Stimulated activated CD8-positive, alpha-beta memory T cell treated with anti-CD3 and anti-CD28 coated beads, Interleukin-15, amount 100 ng/mL, for 1 hour (primary cell): ENCODE measurements at regions not wholly inside any gene's neighbourhood (a gene's known extent, or its start where the extent isn't known, plus 50 kb on each side); places are given as distances from the start of the nearest gene placed in this dataset.

ENCODE experiments used
- DNase-seq: peaks from one replicate; pipeline ENCODE4 v3.0.0-alpha.2; 2020; ENCODE audit warnings: low read depth

- no peak for DNase-seq
Measured at GRCh38 chr3:106175276-106175675, 306.5 kb upstream of the CBLB start.

GRCh38 chr3:106176734-106177133 is 307.9 kb upstream of the CBLB start:
- DNase-seq = peak; percentile 11

GRCh38 chr3:106182950-106183511 is 314.2 kb upstream of the CBLB start:
- no peak for DNase-seq

GRCh38 chr3:106183762-106184391 is 315.1 kb upstream of the CBLB start:
- no peak for DNase-seq

- DNase-seq = no peak
Measured at GRCh38 chr3:106184540-106185457, 316.0 kb upstream of the CBLB start.

- no peak for DNase-seq
Measured at GRCh38 chr3:106185949-106186348, 317.1 kb upstream of the CBLB start.

GRCh38 chr3:106190296-106190695 is 321.5 kb upstream of the CBLB start:
- no peak for DNase-seq

GRCh38 chr3:106191211-106191610 is 322.4 kb upstream of the CBLB start:
- no peak for DNase-seq

GRCh38 chr3:106191913-106192312 is 323.1 kb upstream of the CBLB start:
- DNase-seq = no peak

GRCh38 chr3:106193876-106194275 is 325.1 kb upstream of the CBLB start:
- DNase-seq = no peak

- no peak for DNase-seq
Measured at GRCh38 chr3:106194726-106195125, 325.9 kb upstream of the CBLB start.

GRCh38 chr3:106197532-106198194 is 328.9 kb upstream of the CBLB start:
- DNase-seq = no peak

GRCh38 chr3:106204160-106204868 is 335.5 kb upstream of the CBLB start:
- DNase-seq = no peak

GRCh38 chr3:106206146-106206545 is 337.3 kb upstream of the CBLB start:
- no peak for DNase-seq

- DNase-seq = no peak
Measured at GRCh38 chr3:106206613-106207012, 337.8 kb upstream of the CBLB start.

GRCh38 chr3:106208251-106208650 is 339.4 kb upstream of the CBLB start:
- no peak for DNase-seq

- DNase-seq = no peak
Measured at GRCh38 chr3:106208967-106209366, 340.2 kb upstream of the CBLB start.

- DNase-seq = no peak
Measured at GRCh38 chr3:106209482-106209881, 340.7 kb upstream of the CBLB start.

GRCh38 chr3:106210923-106211322 is 342.1 kb upstream of the CBLB start:
- DNase-seq = no peak

GRCh38 chr3:106212665-106213222 is 343.9 kb upstream of the CBLB start:
- DNase-seq = no peak

GRCh38 chr3:106213954-106214353 is 345.1 kb upstream of the CBLB start:
- DNase-seq = no peak

GRCh38 chr3:106214641-106215040 is 345.8 kb upstream of the CBLB start:
- DNase-seq = no peak
